ENCODE measurements at regions not wholly inside any gene's neighbourhood (a gene's known extent, or its start where the extent isn't known, plus 50 kb on each side); places are given as distances from the start of the nearest gene placed in this dataset.

DNA sequence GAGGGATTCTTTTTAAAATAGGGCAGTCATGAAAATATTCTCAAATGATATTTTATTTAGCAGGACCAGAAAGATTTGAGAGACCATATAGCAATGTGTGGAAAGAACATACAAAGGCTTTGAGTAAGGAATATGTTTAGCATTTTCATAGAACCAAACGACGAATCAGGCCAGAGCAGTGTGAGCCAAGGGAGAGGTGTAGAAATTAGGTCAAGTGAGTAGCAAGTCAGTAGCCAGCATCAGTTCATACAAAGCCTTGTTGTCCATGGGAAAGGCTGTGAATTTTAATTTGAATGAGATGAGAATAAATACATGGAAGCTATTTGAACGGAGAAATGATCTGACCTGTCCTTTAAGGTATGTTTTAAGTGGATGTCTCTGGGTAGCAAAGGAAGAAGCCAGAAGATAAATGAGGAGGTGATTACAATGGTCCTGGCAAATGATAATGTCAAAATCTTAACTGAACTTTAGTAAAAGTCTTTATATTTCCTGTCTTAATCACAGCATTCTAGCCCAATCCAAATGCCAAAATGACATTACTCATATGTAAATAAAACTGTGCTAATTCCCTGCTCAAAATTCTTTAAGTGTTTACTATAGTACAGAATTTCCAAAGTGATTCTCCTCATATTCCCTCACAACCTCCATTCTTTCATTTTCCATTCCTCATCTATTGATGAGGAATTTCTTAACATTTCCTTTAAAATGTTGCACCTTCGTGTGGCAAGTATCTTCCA, 155.7 kb upstream of the SLIT2 start:
- no peak for TF ChIP-seq POLR2AphosphoS5 (IDR thresholded peaks at IDR 0.05)
- no peak for TF ChIP-seq POLR2A (IDR thresholded peaks at IDR 0.05)
- TF ChIP-seq, protein P1, sequence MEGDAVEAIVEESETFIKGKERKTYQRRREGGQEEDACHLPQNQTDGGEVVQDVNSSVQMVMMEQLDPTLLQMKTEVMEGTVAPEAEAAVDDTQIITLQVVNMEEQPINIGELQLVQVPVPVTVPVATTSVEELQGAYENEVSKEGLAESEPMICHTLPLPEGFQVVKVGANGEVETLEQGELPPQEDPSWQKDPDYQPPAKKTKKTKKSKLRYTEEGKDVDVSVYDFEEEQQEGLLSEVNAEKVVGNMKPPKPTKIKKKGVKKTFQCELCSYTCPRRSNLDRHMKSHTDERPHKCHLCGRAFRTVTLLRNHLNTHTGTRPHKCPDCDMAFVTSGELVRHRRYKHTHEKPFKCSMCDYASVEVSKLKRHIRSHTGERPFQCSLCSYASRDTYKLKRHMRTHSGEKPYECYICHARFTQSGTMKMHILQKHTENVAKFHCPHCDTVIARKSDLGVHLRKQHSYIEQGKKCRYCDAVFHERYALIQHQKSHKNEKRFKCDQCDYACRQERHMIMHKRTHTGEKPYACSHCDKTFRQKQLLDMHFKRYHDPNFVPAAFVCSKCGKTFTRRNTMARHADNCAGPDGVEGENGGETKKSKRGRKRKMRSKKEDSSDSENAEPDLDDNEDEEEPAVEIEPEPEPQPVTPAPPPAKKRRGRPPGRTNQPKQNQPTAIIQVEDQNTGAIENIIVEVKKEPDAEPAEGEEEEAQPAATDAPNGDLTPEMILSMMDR (IDR thresholded peaks at IDR 0.05 in 8 of 11, conservative IDR thresholded peaks at IDR 0.05 in 3 of 11) = no peak
